ENCODE measurements at regions not wholly inside any gene's neighbourhood (a gene's known extent, or its start where the extent isn't known, plus 50 kb on each side); places are given as distances from the start of the nearest gene placed in this dataset.

- TF ChIP-seq CTCF (IDR thresholded peaks at IDR 0.05; ENCODE audit: low read depth, low read length): no peak
- no peak for TF ChIP-seq EZH2phosphoT487 (IDR thresholded peaks at IDR 0.05; ENCODE audit: low read depth)
Measured at GRCh38 chr7:101744588-101744987, 72.8 kb upstream of the CUX1 start.

All from OCI-LY3 (cell line).